Mesendoderm (in vitro differentiated cells): ENCODE measurements at regions not wholly inside any gene's neighbourhood (a gene's known extent, or its start where the extent isn't known, plus 50 kb on each side); places are given as distances from the start of the nearest gene placed in this dataset.

ENCODE experiments used
- DNase-seq: peaks from one replicate; pipeline ENCODE4 v3.0.0; 2013
- H2AK5ac ChIP-seq: 2 replicates; pipeline ENCODE4 v1.6.1; 2013; ENCODE audit warnings: low read length, inconsistent platforms
- H2BK120ac ChIP-seq: 2 replicates; pipeline ENCODE4 v1.6.1; 2013; ENCODE audit warnings: low read depth, mild to moderate bottlenecking, low read length, moderate library complexity, mixed read lengths
- H2BK15ac ChIP-seq: replicated peaks from 2 replicates; pipeline ENCODE4 v1.6.1; 2013; ENCODE audit warnings: low read depth, mild to moderate bottlenecking, moderate library complexity
- H2BK5ac ChIP-seq: 2 replicates; pipeline ENCODE4 v1.6.1; 2013; ENCODE audit warnings: low read length, inconsistent platforms
- H3K18ac ChIP-seq: 2 replicates; pipeline ENCODE4 v1.6.1; 2013; ENCODE audit warnings: mild to moderate bottlenecking, low read length, mixed read lengths
- H3K23ac ChIP-seq: one replicate; pipeline ENCODE4 v1.6.1; 2013; ENCODE audit warnings: low read length
- H3K27ac ChIP-seq: 2 replicates; pipeline ENCODE4 v1.5.1; 2013; ENCODE audit warnings: low read depth, mild to moderate bottlenecking, inconsistent platforms, low read length, moderate library complexity
- H3K27me3 ChIP-seq: 2 replicates; pipeline ENCODE4 v1.6.1; 2013; ENCODE audit warnings: low read length, control low read depth, mild to moderate bottlenecking, inconsistent platforms; ENCODE audit not compliant: insufficient read depth, poor library complexity
- H3K36me3 ChIP-seq: 2 replicates; pipeline ENCODE4 v1.6.1; 2013; ENCODE audit warnings: low read length, inconsistent platforms; ENCODE audit not compliant: control insufficient read depth, insufficient read depth
- H3K4ac ChIP-seq: one replicate; pipeline ENCODE4 v1.6.1; 2013; ENCODE audit warnings: low read depth, mild to moderate bottlenecking, low read length, moderate library complexity
- H3K4me1 ChIP-seq: 2 replicates; pipeline ENCODE4 v1.6.1; 2013; ENCODE audit warnings: low read depth, low read length, inconsistent platforms; ENCODE audit not compliant: control insufficient read depth
- H3K4me2 ChIP-seq: 2 replicates; pipeline ENCODE4 v1.6.1; 2013; ENCODE audit warnings: low read length
- H3K4me3 ChIP-seq: 2 replicates; pipeline ENCODE4 v1.5.1; 2013; ENCODE audit warnings: mild to moderate bottlenecking, low read length
- H3K56ac ChIP-seq: one replicate; pipeline ENCODE4 v1.6.1; 2013; ENCODE audit warnings: low read length
- H3K79me1 ChIP-seq: 2 replicates; pipeline ENCODE4 v1.6.1; 2013; ENCODE audit warnings: low read length, inconsistent platforms
- H3K79me2 ChIP-seq: 2 replicates; pipeline ENCODE4 v1.6.1; 2013; ENCODE audit warnings: mild to moderate bottlenecking, low read length; ENCODE audit not compliant: control insufficient read depth, insufficient read depth
- H3K9ac ChIP-seq: 2 replicates; pipeline ENCODE4 v1.6.1; 2013; ENCODE audit warnings: low read length, inconsistent platforms
- H4K5ac ChIP-seq: one replicate; pipeline ENCODE4 v1.6.1; 2013; ENCODE audit warnings: low read length
- H4K8ac ChIP-seq: one replicate; pipeline ENCODE4 v1.6.1; 2013; ENCODE audit warnings: low read depth, mild to moderate bottlenecking, control low read depth, low read length, moderate library complexity
- WGBS: extraction: QIAGEN DNeasy Blood & Tissue Kit; methylation state at CpG from one replicate; pipeline ENCODE4 v1.1.7; 2013; ENCODE audit warnings: low lambda C conversion rate, missing lambda C conversion rate; ENCODE audit not compliant: insufficient coverage; ENCODE audit errors: extremely low coverage; 5-methylcytosine and 5-hydroxymethylcytosine counted together

GRCh38 chr15:89391685-89392257, 57.1 kb upstream of the POLG start:
- no peak overlapping the region for H3K27ac ChIP-seq
- H3K36me3 ChIP-seq = no peaks in the 10 kb centered on the region
- H3K4ac ChIP-seq = no peak overlapping the region

DNA sequence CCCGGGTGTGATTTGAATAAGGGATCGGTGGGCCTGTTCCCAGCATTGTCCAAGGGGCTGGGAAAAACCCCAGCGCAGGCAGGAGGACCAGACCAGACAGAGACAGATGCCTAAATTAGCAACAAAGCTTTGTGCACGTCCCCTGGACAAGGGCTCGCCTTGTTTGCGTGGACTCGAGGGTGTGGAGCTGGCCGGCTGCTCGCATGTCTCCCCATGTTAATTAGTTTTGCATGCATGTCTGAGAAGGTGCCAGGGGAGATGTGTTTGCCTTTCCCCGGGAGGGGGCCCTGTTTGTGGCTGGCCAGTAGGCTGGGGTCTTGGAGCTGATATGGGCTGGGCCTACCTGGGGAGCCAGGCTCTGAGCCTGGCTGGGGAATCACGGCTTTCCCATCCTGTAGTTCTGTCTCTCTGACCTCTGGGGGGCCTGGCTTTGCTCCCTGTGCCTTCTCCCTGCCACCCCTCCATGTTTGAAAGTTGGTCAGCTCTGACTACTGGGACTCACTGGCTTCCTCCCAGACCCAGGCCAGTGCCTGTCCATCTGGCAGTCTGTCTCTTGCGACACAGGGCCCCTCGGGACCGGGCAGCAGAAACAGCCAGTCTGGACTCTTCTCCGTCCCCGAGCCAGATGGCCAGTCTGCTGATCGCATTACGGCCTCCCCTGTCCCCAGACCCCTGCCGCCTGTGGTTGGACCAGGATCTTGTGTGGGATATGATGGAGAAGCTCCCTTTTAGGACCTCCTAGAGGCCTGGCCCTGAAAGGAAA, 55.4 kb upstream of the POLG start:
- Histone ChIP-seq H4K5ac (no peak overlapping the region), H3K4me1 (no peaks in the 10 kb centered on the region), H2BK120ac (no peak overlapping the region), H2BK5ac (no peak overlapping the region), H3K27me3 (peaks cover 29% of the 10 kb centered on the region), H3K4me2 (no peak overlapping the region), H4K8ac (no peak overlapping the region), H3K9ac (no peak overlapping the region), H3K4me3 (no peak overlapping the region), H3K27ac (no peak overlapping the region), H3K79me2 (no peaks in the 10 kb centered on the region), H3K36me3 (no peaks in the 10 kb centered on the region), H2BK15ac (no peak overlapping the region), H3K23ac (no peak overlapping the region), H3K4ac (no peak overlapping the region), H2AK5ac (no peak overlapping the region), H3K56ac (no peak overlapping the region), H3K79me1 (no peaks in the 10 kb centered on the region), H3K18ac (no peak overlapping the region)
- no CpG with 5 or more reads among the region's 19 CpGs for WGBS
- DNase-seq = no peak

More at GRCh38 chr15:89391685-89392257, 57.1 kb upstream of the POLG start:
- Histone ChIP-seq H2BK5ac (no peak overlapping the region), H3K23ac (no peak overlapping the region), H4K8ac (no peak overlapping the region), H3K9ac (no peak overlapping the region), H3K79me2 (no peaks in the 10 kb centered on the region), H2BK15ac (no peak overlapping the region), H3K4me3 (no peak overlapping the region), H3K4me2 (no peak overlapping the region), H3K27me3 (peaks cover 44% of the 10 kb centered on the region), H3K79me1 (no peaks in the 10 kb centered on the region), H3K56ac (no peak overlapping the region), H3K18ac (no peak overlapping the region), H4K5ac (no peak overlapping the region), H2AK5ac (no peak overlapping the region), H2BK120ac (no peak overlapping the region), H3K4me1 (no peaks in the 10 kb centered on the region)
- no CpG with 5 or more reads among the region's 12 CpGs for WGBS
- no peak for DNase-seq

DNA sequence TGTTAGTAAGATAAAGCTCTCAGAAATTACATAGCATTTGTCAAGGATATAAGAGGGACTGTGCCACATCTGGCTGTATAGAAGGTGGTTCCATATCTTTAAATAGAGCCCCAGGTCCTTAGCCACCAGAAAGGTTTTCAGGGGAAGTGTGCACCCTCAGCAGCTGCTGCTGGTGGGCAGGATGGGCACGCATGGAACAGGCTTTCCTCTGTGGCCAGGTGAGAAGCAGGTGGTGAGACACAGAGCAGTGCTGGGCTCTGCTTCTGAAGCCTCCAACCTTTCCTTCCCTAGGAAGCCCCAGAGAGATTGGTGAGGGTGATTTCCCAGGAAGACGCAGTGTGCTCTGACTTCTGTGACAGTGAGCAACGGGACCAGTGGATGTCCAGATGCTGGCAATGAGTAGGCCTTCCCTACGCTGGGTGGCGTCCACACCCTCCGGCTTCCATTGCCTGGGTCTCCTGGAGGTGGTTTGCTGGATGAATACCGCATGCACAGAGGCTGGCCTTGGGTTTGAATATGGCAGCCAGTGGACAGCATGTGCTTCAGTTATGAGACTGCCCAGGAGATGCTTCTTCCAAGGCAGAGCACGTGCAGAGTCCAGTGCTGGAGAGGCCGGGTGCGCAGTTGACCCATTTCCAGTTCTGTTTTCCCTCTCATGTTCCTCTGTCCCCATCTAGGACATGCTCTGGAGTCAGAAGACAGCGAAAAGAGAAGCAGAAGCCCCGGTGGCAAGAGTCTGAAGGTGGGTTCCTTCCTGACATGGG, 52.7 kb upstream of the POLG start:
- Histone ChIP-seq H4K5ac (no peak overlapping the region), H3K4me2 (no peak overlapping the region), H3K9ac (no peak overlapping the region), H2BK15ac (no peak overlapping the region), H3K18ac (no peak overlapping the region), H3K79me2 (no peaks in the 10 kb centered on the region), H3K79me1 (no peaks in the 10 kb centered on the region), H3K56ac (no peak overlapping the region), H3K36me3 (no peaks in the 10 kb centered on the region), H3K23ac (no peak overlapping the region), H4K8ac (no peak overlapping the region), H3K4me1 (no peaks in the 10 kb centered on the region), H3K27me3 (peaks cover 13% of the 10 kb centered on the region), H3K4me3 (no peak overlapping the region), H3K27ac (no peak overlapping the region), H2BK5ac (no peak overlapping the region), H2AK5ac (no peak overlapping the region), H3K4ac (no peak overlapping the region), H2BK120ac (no peak overlapping the region)
- no peak for DNase-seq
- no CpG with 5 or more reads among the region's 12 CpGs for WGBS

GRCh38 chr15:89385596-89386331, 51.1 kb upstream of the POLG start:
- Histone ChIP-seq H2BK15ac (no peak overlapping the region), H3K79me2 (no peaks in the 10 kb centered on the region), H4K8ac (no peak overlapping the region), H2AK5ac (no peak overlapping the region), H3K4me3 (no peak overlapping the region), H3K4me1 (no peaks in the 10 kb centered on the region), H3K23ac (no peak overlapping the region), H3K27me3 (peaks cover 24% of the 10 kb centered on the region), H3K27ac (no peak overlapping the region), H3K4ac (no peak overlapping the region), H2BK5ac (no peak overlapping the region), H3K36me3 (no peaks in the 10 kb centered on the region), H3K18ac (no peak overlapping the region), H4K5ac (no peak overlapping the region), H2BK120ac (no peak overlapping the region), H3K56ac (no peak overlapping the region), H3K9ac (no peak overlapping the region), H3K4me2 (no peak overlapping the region), H3K79me1 (no peaks in the 10 kb centered on the region)
- WGBS = no CpG with 5 or more reads among the region's 10 CpGs
- DNase-seq = no peak
